ENCODE measurements at regions not wholly inside any gene's neighbourhood (a gene's known extent, or its start where the extent isn't known, plus 50 kb on each side); places are given as distances from the start of the nearest gene placed in this dataset.

GRCh38 chr12:88805692-88806091 lies 225.4 kb upstream of the KITLG start:
- Histone ChIP-seq H3K27ac (ENCODE audit: low read length) (no peak overlapping the region), H3K4me3 (ENCODE audit: low read length) (no peak overlapping the region), H3K9me3 (ENCODE audit: low read length) (no peaks in the 10 kb centered on the region; the same call in 1 of the 2 replicates), H3K4me1 (ENCODE audit: insufficient read depth, low read length) (no peaks in the 10 kb centered on the region), H2AFZ (ENCODE audit: low read length) (peak overlapping the region; percentile 46; the same call in 1 of the 2 replicates), H3F3A (ENCODE audit: low read length, unreplicated experiment) (no peaks in the 10 kb centered on the region), H3K9me2 (replicated peaks; ENCODE audit: low read length) (no peaks in the 10 kb centered on the region), H4K20me1 (ENCODE audit: low read length) (no peaks in the 10 kb centered on the region), H3K27me3 (ENCODE audit: low read length) (no peaks in the 10 kb centered on the region), H3K79me2 (ENCODE audit: low read length) (no peaks in the 10 kb centered on the region), H3K4me2 (ENCODE audit: low read length) (no peak overlapping the region), H3K36me3 (ENCODE audit: low read depth, low read length) (no peaks in the 10 kb centered on the region), H3K9ac (ENCODE audit: low read length) (no peak overlapping the region)
- TF ChIP-seq EZH2phosphoT487 (IDR thresholded peaks at IDR 0.05; ENCODE audit: borderline replicate concordance, low read length) (no peak), EZH2 (IDR thresholded peaks at IDR 0.05; ENCODE audit: low read length, unreplicated experiment) (no peak)
- TF ChIP-seq, protein P1, sequence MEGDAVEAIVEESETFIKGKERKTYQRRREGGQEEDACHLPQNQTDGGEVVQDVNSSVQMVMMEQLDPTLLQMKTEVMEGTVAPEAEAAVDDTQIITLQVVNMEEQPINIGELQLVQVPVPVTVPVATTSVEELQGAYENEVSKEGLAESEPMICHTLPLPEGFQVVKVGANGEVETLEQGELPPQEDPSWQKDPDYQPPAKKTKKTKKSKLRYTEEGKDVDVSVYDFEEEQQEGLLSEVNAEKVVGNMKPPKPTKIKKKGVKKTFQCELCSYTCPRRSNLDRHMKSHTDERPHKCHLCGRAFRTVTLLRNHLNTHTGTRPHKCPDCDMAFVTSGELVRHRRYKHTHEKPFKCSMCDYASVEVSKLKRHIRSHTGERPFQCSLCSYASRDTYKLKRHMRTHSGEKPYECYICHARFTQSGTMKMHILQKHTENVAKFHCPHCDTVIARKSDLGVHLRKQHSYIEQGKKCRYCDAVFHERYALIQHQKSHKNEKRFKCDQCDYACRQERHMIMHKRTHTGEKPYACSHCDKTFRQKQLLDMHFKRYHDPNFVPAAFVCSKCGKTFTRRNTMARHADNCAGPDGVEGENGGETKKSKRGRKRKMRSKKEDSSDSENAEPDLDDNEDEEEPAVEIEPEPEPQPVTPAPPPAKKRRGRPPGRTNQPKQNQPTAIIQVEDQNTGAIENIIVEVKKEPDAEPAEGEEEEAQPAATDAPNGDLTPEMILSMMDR (conservative IDR thresholded peaks at IDR 0.05; ENCODE audit: low read depth, low read length): no peak
- POLR2A ChIA-PET (ENCODE audit: unreplicated experiment): interaction anchor here (0.6 kb wide), 1 partner anchor 1144 kb away, joined by 9 read pairs; no protein-coding TSS in a partner anchor
- DNase-seq (no peak), ATAC-seq (no peak)
- no TSS peak for BruUV-seq (replicated peaks)
- CTCF ChIA-PET: no interaction called here
- intact Hi-C loops (cut with micrococcal nuclease): no loop called here

DNA sequence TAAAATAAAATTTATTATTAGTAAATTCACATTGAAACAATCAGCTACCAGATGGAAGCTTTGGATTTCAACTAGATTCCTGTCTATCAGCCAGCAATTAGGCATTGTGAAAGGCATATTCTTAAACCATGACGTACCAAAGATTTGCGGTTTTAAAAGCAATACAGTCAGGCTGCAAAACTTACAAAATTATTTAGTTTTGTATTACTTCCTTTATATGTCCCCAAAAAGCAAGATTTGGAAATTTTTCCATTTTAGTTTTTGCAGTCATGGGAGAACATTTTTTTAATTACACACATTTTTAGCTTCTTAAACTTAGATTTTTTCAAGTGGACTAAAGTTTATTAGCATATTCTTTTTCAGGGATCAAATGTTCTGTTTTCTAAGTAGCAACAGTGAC lies 225.0 kb upstream of the KITLG start:
- H3K36me3 ChIP-seq (ENCODE audit: low read depth, low read length): no peaks in the 10 kb centered on the region
- no peaks in the 10 kb centered on the region for H3K4me1 ChIP-seq (ENCODE audit: insufficient read depth, low read length)
- no peak for DNase-seq
- H3F3A ChIP-seq (ENCODE audit: low read length, unreplicated experiment): no peaks in the 10 kb centered on the region
- no TSS peak for BruUV-seq (replicated peaks)
- TF ChIP-seq, protein P1 (conservative IDR thresholded peaks at IDR 0.05; ENCODE audit: low read depth, low read length): no peak
- TF ChIP-seq EZH2 (IDR thresholded peaks at IDR 0.05; ENCODE audit: low read length, unreplicated experiment): no peak
- no peak for TF ChIP-seq EZH2phosphoT487 (IDR thresholded peaks at IDR 0.05; ENCODE audit: borderline replicate concordance, low read length)
- H3K4me2 ChIP-seq (ENCODE audit: low read length): no peak overlapping the region
- no peaks in the 10 kb centered on the region for H4K20me1 ChIP-seq (ENCODE audit: low read length)
- no peak overlapping the region for H3K9ac ChIP-seq (ENCODE audit: low read length)
- no peaks in the 10 kb centered on the region for H3K79me2 ChIP-seq (ENCODE audit: low read length)
- no peaks in the 10 kb centered on the region; the same call in 1 of the 2 replicates for H3K9me3 ChIP-seq (ENCODE audit: low read length)
- POLR2A ChIA-PET (ENCODE audit: unreplicated experiment): no interaction called here
- H3K27ac ChIP-seq (ENCODE audit: low read length): no peak overlapping the region
- ATAC-seq: no peak
- CTCF ChIA-PET: no interaction called here
- no peaks in the 10 kb centered on the region for H3K27me3 ChIP-seq (ENCODE audit: low read length)
- intact Hi-C loops (cut with micrococcal nuclease): no loop called here
- H3K4me3 ChIP-seq (ENCODE audit: low read length): no peak overlapping the region
- H2AFZ ChIP-seq (ENCODE audit: low read length): no peak overlapping the region
- no peaks in the 10 kb centered on the region for H3K9me2 ChIP-seq (replicated peaks; ENCODE audit: low read length)

DNA sequence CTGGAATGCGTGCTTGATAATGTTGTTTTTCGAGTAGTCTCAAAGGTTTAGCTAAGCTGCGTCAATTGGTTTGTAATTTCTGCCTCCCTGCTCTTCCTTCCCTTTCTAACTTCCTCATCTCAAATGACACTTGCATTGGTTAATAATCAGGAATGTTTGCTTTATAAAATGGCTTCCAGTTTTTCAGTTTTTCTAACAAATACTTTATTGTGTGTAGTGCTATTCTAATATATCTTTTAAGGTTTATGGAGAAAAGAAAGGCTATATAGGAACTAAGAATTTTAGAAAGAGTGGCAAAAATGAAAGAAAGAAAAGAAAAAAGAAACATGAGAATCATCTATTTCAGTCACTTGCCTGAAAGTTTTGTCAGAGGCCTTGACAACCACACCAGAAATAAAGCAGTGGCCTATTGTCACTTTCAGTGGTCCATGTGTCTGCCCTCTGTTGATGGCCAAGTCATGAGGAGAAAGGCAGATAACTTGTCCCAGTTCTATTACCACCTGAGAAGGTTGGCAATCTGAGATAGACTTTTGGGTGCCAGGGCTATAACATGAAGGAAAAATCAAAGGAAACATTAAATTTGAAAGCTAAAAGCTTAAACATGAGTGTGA lies 221.9 kb upstream of the KITLG start:
- BruUV-seq (replicated peaks): no TSS peak
- CTCF ChIA-PET: no interaction called here

More for the DNA sequence above, 221.9 kb upstream of the KITLG start:
- no peak overlapping the region for H2AFZ ChIP-seq (ENCODE audit: low read length)
- H3F3A ChIP-seq (ENCODE audit: low read length, unreplicated experiment): no peaks in the 10 kb centered on the region
- POLR2A ChIA-PET (ENCODE audit: unreplicated experiment): no interaction called here
- TF ChIP-seq EZH2 (IDR thresholded peaks at IDR 0.05; ENCODE audit: low read length, unreplicated experiment) (no peak), EZH2phosphoT487 (IDR thresholded peaks at IDR 0.05; ENCODE audit: borderline replicate concordance, low read length) (no peak)
- TF ChIP-seq, protein P1 (conservative IDR thresholded peaks at IDR 0.05; ENCODE audit: low read depth, low read length): no peak
- no peak overlapping the region for H3K9ac ChIP-seq (ENCODE audit: low read length)
- no peaks in the 10 kb centered on the region for H4K20me1 ChIP-seq (ENCODE audit: low read length)
- DNase-seq (no peak), ATAC-seq (no peak)
- H3K4me2 ChIP-seq (ENCODE audit: low read length): no peak overlapping the region
- no peak overlapping the region for H3K4me3 ChIP-seq (ENCODE audit: low read length)
- no peaks in the 10 kb centered on the region; the same call in 1 of the 2 replicates for H3K9me3 ChIP-seq (ENCODE audit: low read length)
- no peaks in the 10 kb centered on the region for H3K79me2 ChIP-seq (ENCODE audit: low read length)
- no peaks in the 10 kb centered on the region for H3K36me3 ChIP-seq (ENCODE audit: low read depth, low read length)
- no peaks in the 10 kb centered on the region for H3K4me1 ChIP-seq (ENCODE audit: insufficient read depth, low read length)
- no peaks in the 10 kb centered on the region for H3K27me3 ChIP-seq (ENCODE audit: low read length)
- H3K9me2 ChIP-seq (replicated peaks; ENCODE audit: low read length): no peaks in the 10 kb centered on the region
- intact Hi-C loops (cut with micrococcal nuclease): no loop called here
- H3K27ac ChIP-seq (ENCODE audit: low read length): no peak overlapping the region
